AG04449 (cell line): ENCODE measurements at regions not wholly inside any gene's neighbourhood (a gene's known extent, or its start where the extent isn't known, plus 50 kb on each side); places are given as distances from the start of the nearest gene placed in this dataset.

Experiments used
- CTCF ChIA-PET: fragments of 350-600 bp; formaldehyde crosslinking; extraction: SDS; loops from one replicate; lab custom pipeline; 2021; ENCODE audit warnings: antibody characterized with exemption; lab: Yijun Ruan, JAX
- POLR2A ChIA-PET: fragments of 400-600, 350-600 bp; formaldehyde crosslinking; extraction: SDS; loops from one replicate; lab custom pipeline; 2020; ENCODE audit warnings: antibody characterized with exemption, inconsistent platforms; lab: Yijun Ruan, JAX
- DNase-seq: peaks from one replicate; pipeline ENCODE4 v3.0.0-alpha.2; 2010; ENCODE audit warnings: low read depth, low spot score
- H3K4me3 ChIP-seq: 2 replicates; pipeline ENCODE4 v1.5.1; 2011; ENCODE audit warnings: low read depth, mild to moderate bottlenecking, control low read depth, low read length
- TF ChIP-seq, protein P1 (sequence below): IDR thresholded peaks from one replicate; pipeline ENCODE4 v1.5.1; 2011; ENCODE audit warnings: mild to moderate bottlenecking, moderate library complexity, low read length, control low read depth, inconsistent platforms; ENCODE audit not compliant: insufficient read depth; ENCODE audit errors: missing control alignments

GRCh38 chr2:83787189-83787588 is 671.9 kb downstream of the SUCLG1 start:
- ChIA-PET CTCF (no interaction called here), POLR2A (no interaction called here)
- TF ChIP-seq, protein P1, sequence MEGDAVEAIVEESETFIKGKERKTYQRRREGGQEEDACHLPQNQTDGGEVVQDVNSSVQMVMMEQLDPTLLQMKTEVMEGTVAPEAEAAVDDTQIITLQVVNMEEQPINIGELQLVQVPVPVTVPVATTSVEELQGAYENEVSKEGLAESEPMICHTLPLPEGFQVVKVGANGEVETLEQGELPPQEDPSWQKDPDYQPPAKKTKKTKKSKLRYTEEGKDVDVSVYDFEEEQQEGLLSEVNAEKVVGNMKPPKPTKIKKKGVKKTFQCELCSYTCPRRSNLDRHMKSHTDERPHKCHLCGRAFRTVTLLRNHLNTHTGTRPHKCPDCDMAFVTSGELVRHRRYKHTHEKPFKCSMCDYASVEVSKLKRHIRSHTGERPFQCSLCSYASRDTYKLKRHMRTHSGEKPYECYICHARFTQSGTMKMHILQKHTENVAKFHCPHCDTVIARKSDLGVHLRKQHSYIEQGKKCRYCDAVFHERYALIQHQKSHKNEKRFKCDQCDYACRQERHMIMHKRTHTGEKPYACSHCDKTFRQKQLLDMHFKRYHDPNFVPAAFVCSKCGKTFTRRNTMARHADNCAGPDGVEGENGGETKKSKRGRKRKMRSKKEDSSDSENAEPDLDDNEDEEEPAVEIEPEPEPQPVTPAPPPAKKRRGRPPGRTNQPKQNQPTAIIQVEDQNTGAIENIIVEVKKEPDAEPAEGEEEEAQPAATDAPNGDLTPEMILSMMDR, result no peak
- no peak for DNase-seq
- H3K4me3 ChIP-seq, result no peak overlapping the region

GRCh38 chr2:83786140-83786539 is 672.9 kb downstream of the SUCLG1 start:
- TF ChIP-seq, protein P1, result no peak
- no peak overlapping the region for H3K4me3 ChIP-seq
- POLR2A ChIA-PET, result no interaction called here
- DNase-seq, result no peak
- CTCF ChIA-PET, result no interaction called here

DNA sequence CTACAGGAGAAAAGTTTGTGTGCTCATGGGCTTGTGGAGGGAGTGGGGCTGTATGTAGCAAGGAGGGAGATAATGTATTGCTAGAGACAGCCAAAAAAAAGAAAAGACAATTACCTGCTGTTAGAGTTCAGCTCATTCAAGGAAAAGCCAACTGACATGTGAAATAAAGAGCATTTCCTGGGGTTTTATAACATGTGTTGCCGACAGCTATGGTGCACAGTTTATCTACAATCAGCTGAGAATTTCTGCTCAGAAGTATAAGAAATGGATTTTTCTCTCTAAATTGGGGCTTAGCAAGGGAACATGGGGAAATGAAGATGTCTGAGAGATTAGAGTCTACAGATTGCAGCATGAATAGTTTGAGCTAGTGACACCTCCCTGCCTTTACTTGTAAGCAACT is 674.1 kb downstream of the SUCLG1 start:
- POLR2A ChIA-PET, result no interaction called here
- TF ChIP-seq, protein P1, result no peak
- H3K4me3 ChIP-seq, result no peak overlapping the region
- CTCF ChIA-PET, result no interaction called here
- DNase-seq, result no peak

DNA sequence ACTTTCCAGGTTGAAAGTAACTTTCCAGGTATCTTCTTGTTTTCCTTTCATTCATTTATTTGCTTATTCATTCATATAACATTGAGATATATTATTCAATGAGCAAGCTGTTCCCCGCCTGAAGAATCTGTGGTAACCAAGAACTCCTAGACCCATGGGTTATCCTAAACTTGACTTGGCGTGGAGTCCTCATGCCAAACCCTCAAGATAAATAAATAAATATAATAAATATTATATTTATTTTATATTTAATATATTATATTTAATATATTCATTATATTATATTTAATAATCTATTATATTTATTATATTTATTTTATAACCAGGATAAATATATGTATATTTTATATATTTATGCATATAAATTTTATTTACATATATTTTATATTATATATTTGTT is 674.8 kb downstream of the SUCLG1 start:
- no peak for DNase-seq
- ChIA-PET CTCF (no interaction called here), POLR2A (no interaction called here)
- no peak overlapping the region for H3K4me3 ChIP-seq
- TF ChIP-seq, protein P1, result no peak

GRCh38 chr2:83782122-83782521 is 677.0 kb downstream of the SUCLG1 start:
- CTCF ChIA-PET, result no interaction called here

DNA sequence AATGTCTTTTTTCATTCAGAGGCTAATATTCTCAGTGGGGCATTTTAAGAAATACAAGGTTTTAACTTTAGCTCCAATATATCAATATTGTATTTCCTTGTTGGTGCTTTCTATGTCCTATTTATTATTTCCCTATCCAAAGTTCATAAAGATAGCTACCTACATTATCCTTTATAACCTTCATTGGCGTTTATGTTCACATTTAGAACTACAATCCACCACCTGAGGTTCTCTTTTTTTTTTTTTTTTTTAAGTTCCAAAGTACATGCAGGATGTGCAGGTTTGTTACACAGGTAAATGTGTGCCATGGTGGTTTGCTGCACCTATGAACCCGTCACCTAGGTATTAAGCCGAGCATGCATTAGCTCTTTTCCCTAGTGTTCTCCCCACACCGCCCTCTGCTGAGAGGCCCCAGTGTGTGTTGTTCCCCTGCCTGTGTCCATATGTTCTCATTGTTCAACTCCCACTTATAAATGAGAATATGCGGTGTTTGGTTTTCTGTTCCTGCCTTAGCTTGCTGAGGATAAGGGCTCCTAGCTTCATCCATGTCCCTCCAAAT is 694.6 kb downstream of the SUCLG1 start:
- H3K4me3 ChIP-seq, result no peak overlapping the region
- CTCF ChIA-PET, result no interaction called here
- TF ChIP-seq, protein P1, result no peak
- POLR2A ChIA-PET, result no interaction called here
- DNase-seq, result no peak

More at GRCh38 chr2:83782122-83782521, 677.0 kb downstream of the SUCLG1 start:
- DNase-seq, result no peak
- H3K4me3 ChIP-seq, result no peak overlapping the region
- POLR2A ChIA-PET, result no interaction called here
- TF ChIP-seq, protein P1, result no peak
